Stimulated activated CD4-positive, alpha-beta T cell treated with anti-CD3 and anti-CD28 coated beads, Interleukin-4, amount 100 ng/mL, for 4 hours (primary cell): ENCODE measurements at regions not wholly inside any gene's neighbourhood (a gene's known extent, or its start where the extent isn't known, plus 50 kb on each side); places are given as distances from the start of the nearest gene placed in this dataset.

Source experiments
- DNase-seq, 2 experiments: peaks; one replicate each; pipeline ENCODE4 v3.0.0-alpha.2; 2020

DNA sequence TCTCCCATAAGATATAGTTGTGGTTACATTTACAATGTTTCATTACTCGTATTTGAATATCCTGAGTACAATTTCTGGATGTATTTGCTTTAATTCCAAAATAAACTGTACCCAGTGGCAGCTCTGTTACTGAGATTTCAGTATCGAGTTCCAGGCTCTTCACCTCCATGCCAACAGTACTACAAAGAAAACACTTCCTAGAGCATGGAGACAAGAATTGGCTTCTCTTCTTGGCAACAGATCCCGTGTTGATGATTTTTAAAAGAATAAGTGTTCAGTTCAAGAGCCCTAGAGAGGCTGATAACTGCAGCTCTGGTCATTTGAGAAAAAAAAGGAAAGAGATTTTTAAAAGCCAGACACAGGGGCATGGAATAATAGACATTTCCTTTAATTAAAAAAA, 302.8 kb downstream of the EFNB2 start:
- DNase-seq: no peak

GRCh38 chr13:106230450-106230849, 305.0 kb downstream of the EFNB2 start:
- no peak for DNase-seq

DNA sequence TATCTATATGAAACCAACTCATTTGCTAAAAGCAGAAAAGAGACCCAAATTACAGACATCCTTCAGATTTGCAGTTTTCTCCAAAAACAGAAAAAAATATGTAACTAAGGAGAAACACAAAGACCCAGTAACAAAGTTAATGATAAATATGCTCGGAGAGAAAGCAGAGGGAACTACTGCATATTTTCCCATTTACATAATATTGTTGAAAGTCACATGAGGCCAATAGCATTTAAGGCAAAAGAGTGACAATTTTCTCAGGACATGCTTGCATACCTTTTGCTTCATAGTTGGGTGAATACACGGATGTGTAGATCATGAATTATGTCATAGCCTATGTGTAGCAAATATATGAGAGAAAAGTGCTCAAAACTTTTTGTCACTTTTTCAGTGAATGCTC, 310.3 kb downstream of the EFNB2 start:
- DNase-seq: no peak

DNA sequence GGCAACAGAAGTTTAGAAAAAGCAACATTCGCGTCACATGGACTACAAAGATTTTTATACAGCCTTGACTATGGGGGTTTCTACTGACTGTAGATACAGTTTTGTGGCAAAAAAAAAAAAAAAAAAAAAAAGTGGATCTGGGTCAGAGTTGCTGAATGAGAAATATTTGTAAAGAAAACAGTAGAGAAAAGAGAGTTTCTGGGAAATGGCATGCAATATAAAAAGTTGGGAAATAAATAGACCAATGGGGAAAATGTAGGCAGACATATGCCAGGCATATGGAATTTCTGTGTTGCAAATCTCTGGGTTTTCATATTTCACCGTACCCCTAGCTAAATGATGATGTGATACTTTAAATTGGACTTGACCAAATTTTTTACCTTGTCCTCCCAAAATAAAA, 315.3 kb downstream of the EFNB2 start:
- DNase-seq: no peak

DNA sequence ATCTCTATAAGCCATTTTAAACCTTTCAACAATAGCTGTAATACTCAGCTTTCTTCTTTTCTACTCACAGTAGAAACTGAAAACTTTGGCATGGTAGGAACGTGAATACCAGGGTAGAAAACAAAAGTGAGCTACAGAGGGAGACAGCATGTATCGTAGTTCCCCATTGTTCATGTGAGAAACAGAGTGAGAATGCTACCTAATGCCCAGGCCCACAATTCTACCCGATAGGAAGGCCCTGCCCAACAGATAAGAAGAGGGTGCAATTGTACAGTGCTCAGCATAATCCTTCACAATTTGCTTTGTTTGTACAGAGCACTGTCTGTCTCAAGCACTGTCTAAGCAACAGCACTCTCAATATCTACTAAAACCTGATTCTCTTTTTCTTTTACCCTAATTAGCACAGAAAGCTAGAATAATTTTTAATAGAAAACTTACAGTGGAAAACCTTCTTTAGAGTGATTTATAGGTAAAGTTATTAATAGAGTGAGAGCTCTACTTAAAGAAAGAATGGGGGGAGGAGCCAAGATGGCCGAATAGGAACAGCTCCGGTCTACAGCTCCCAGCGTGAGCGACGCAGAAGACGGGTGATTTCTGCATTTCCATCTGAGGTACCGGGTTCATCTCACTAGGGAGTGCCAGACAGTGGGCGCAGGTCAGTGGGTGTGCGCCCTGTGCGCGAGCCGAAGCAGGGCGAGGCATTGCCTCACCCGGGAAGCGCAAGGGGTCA, 322.3 kb downstream of the EFNB2 start:
- DNase-seq: no peak

DNA sequence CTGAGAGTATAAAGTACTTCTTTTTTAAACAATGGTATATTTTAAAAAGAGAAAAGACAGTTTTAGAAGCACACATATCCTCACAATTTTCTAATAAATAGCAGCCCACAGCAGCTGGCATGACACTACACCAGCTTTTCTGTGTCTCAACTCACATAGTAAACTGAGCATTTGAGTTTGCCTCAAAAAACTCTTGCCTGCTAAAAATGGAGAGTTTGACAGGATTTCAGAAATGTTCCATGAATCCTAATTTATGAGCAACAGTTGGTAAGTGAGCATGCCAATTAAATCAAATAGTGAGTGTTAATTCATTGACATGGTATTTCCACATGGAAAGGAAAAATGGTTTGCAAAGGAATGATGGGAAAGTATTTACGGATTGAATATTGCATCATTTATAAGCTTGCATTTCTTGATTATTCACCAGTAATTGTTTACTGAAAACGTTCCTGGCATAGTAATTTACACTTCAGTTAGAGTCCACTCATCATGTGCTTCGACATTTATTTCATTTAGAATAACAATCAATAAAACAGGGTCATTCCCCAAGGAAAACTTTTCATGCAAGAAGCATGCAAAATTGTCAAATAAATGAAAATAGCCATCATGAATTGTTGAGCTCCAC, 323.0 kb downstream of the EFNB2 start:
- DNase-seq: no peak

DNA sequence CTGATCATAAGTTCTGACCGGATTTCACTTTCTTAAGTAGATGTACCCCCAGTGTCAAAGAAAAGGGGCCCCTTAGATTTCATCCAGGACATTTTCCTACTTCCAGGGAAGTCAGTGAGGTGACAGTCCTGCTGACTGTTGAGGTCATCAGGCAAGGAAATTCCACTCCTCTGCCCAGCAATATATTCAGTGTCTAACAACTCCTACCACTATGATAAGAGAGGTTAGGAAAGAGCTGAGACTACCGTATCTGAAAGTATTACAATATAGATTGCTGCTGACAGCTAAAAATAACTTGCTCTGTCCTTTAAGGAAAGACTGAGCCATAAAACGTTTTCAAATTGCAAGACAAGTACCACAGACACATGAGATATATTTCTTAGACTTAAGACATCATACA, 325.1 kb downstream of the EFNB2 start:
- no peak for DNase-seq

DNA sequence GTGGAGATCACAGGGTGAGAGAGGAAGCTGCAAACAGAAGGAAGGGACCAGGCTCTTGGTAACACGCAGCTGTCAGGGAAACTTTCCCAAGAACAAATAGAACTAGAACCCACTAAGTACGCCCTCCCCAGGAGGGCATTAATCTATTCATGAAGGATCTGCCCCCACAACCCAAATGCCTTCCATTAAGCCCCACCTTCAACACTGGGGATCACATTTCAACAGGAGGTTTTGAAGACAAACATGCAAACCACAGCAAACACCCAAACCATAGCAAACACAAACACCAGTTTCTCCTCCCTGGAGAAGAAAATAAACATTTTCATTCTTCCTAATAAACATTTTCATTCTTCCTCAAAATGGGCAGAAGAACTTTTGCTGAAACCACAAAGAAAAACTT, 329.6 kb downstream of the EFNB2 start:
- no peak for DNase-seq

DNA sequence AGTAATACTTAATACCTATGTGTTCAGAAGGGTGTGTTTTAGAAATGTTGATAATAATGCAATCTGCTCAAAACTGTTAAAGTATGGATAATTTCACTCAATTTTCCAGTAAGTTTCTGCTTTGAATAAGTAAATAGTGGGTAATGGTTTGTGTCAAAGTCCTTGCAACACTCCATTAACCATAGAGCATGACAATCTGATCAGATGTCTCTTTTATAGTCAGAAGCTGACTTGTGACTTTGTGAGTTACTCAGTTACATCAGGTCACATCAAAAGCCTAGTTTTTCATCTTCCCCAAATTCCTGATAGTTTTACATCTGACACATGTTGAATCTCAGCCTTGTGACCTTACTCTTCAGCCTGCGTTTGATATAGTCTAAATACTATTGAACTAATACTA, 338.0 kb downstream of the EFNB2 start:
- DNase-seq: no peak

GRCh38 chr13:106187501-106188095, 347.9 kb downstream of the EFNB2 start:
- no peak for DNase-seq

- DNase-seq: no peak
These were observed 348.4 kb downstream of the EFNB2 start for GRCh38 chr13:106187101-106187500.

GRCh38 chr13:106186366-106187030, 349.0 kb downstream of the EFNB2 start:
- DNase-seq: no peak

DNA sequence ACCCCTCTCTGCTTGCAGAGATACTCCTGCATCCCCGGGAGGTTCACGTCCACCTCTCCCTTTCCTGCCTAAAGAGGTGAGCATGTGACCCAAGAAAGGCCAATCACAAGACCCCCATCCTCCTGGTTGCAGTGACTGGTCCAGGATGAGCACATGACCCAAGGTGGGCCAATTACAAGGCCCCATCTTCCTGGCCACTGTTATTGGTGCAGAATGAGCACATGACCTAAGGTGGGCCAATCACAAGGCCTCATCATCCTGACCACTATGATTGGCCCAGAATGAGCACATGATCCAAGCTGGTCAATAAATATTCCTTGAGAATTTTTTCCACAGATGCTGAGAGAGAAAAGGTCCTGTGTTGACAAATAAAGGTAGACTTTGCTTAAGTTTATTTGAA, 350.7 kb downstream of the EFNB2 start:
- no peak for DNase-seq

- no peak for DNase-seq
These were observed 351.9 kb downstream of the EFNB2 start for GRCh38 chr13:106183410-106184065.

- no peak for DNase-seq
These were observed 353.1 kb downstream of the EFNB2 start for GRCh38 chr13:106182404-106182803.

DNA sequence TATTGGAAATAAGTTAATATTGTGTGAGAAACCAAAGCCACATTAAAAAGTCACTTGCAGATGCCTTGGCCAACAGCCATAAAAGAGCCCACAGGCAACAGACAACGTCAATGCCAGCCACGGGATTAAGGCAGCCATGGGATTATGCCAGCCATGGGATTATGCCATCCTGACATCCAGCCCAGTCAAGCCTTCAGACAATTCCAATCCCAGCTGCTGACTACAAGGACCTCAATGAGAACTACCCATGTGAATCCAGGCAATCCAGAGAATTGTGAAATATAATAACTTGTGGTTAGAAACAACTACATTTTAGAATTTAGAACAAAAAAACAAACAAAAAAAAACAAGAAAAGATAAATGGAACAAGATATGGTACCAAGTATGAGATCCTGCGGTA, 356.6 kb downstream of the EFNB2 start:
- DNase-seq: no peak

DNA sequence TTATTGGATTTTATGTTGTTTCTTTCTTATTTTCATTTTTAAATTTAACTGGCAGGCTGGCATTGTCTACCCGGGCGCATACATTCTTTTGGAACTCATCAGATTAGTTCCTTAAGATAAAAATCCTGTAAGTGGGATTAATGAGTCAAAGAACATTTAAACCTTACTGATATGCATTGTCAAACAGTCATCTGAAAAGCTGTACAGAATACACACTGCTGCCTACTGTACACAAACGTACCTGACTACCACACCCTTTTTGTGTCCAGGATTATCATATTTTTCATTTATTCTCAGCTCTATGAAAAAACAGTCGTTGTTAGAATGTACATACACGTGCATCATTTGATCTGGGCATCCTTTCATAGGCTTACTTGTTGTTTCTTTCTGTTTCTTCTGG, 358.3 kb downstream of the EFNB2 start:
- DNase-seq: no peak

DNA sequence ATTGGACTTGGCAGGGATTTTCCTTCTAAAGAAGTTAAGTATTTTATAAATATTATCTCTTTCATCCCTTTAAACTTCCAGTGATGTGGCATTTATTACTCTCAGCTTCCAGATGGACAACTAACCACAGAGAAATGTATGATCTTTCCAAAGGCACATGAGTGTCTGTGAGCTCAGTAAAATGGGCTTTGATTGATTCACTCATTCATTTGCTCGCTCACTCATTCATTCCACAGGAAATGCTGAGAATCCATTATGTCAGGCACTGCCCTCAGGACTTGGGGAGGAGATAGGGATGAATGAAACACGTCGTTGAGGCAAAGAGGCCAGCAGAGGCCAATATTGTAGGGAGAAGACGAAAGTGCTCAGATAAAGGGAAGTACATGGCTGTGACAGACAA, 359.3 kb downstream of the EFNB2 start:
- no peak for DNase-seq

GRCh38 chr13:106173891-106174610, 361.4 kb downstream of the EFNB2 start:
- no peak for DNase-seq

- DNase-seq: no peak
These were observed 362.1 kb downstream of the EFNB2 start for GRCh38 chr13:106173346-106173745.

DNA sequence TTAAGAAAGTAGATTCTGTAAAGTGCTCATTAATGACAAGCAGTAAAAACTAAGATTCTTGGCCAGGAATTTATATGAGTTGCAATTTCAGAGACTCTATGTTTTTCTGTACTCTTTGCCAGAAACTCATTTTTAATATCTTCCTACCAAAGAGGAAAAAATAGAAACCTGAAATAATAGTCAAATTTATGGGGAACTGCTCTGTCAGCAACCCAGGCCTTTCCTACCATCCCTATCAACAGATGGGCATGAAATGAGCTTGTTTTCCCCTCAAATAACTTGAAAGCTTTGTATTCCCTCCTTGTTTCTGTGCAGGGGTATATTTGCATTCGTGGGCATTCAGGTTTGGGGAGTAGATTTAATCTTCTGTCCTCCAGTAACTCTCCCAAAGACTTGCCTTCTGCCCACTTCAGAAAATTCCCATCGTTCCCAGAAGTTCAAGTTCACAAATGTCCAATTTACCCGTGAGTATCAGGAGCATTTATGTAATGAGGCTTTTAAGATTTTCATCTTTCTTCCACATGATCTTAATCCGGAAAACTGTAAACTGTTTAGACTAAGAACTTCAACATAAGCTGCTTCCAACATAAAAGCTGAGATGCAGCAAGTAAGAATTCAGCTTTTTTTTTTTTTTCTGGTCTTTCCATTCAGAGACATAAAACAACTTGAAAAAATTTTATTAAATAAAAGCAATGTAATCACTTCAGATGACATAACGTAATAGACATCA, 363.1 kb downstream of the EFNB2 start:
- DNase-seq: no peak

- DNase-seq: no peak
These were observed 372.0 kb downstream of the EFNB2 start for GRCh38 chr13:106163426-106163825.
